ENCODE measurements at regions not wholly inside any gene's neighbourhood (a gene's known extent, or its start where the extent isn't known, plus 50 kb on each side); places are given as distances from the start of the nearest gene placed in this dataset.

DNA sequence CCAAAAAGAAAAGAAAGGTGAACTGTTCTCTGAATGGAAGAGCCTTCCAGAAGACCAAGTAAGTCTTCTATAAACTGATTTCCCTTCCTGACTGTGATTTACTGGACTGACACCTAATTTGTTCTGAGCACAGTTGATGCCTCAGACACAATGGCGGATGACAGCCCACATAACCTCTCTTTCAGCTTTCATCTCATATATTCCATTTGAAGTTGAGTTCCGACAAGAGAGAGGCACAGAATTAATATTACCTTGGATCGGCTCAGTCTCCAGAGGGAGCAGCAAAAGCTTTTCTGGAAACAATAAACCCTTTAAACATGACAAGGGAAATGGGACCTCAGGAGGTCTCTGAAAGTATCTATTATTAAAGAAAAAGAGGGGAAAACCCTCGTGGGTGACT is 638.7 kb upstream of the SETBP1 start:
- H3K36me3 Mint-ChIP-seq (ENCODE audit: unreplicated experiment): no peaks in the 10 kb centered on the region
- peaks cover 5% of the 10 kb centered on the region for H3K4me1 Mint-ChIP-seq (ENCODE audit: low read depth, unreplicated experiment)
- no peaks in the 10 kb centered on the region for H3K9me3 Mint-ChIP-seq (ENCODE audit: unreplicated experiment)
- TF ChIP-seq, protein P1, sequence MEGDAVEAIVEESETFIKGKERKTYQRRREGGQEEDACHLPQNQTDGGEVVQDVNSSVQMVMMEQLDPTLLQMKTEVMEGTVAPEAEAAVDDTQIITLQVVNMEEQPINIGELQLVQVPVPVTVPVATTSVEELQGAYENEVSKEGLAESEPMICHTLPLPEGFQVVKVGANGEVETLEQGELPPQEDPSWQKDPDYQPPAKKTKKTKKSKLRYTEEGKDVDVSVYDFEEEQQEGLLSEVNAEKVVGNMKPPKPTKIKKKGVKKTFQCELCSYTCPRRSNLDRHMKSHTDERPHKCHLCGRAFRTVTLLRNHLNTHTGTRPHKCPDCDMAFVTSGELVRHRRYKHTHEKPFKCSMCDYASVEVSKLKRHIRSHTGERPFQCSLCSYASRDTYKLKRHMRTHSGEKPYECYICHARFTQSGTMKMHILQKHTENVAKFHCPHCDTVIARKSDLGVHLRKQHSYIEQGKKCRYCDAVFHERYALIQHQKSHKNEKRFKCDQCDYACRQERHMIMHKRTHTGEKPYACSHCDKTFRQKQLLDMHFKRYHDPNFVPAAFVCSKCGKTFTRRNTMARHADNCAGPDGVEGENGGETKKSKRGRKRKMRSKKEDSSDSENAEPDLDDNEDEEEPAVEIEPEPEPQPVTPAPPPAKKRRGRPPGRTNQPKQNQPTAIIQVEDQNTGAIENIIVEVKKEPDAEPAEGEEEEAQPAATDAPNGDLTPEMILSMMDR (IDR thresholded peaks at IDR 0.05; ENCODE audit: partially characterized antibody, unreplicated experiment): no peak
- H3K27me3 Mint-ChIP-seq (ENCODE audit: unreplicated experiment): no peaks in the 10 kb centered on the region
- no peak for DNase-seq
- no peak overlapping the region for H3K4me3 Mint-ChIP-seq (ENCODE audit: unreplicated experiment)
- no peak overlapping the region for H3K27ac Mint-ChIP-seq (ENCODE audit: unreplicated experiment)

DNA sequence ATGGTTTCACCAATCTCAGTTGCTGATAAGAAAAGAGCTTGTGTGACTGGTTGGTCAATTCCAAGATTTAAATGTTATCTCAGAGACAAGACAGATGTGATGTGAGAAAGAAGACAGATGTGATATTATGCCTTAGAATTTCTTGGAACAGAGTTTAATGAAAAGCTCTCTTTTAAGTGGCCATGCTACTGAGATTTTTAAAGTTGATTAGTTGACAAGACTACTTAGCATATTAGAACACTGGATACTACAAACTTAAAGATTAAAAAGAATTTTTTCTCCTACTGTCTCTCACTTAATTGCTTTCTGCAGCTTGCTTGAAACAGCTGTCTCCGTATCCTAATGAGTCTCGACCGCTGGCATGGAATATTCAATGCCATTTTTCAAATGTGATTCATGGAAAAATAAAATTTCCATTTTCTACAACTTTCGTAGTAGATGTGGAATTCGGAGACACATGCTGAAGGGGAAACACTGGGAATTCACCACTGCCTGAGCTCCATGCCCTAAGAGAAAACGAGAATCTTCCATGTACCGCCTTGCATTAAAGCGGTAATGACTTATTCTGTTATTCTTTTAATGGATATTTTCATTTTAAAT is 634.2 kb upstream of the SETBP1 start:
- Mint-ChIP-seq H3K4me3 (ENCODE audit: unreplicated experiment) (no peak overlapping the region), H3K4me1 (ENCODE audit: low read depth, unreplicated experiment) (peaks cover 8% of the 10 kb centered on the region)
- TF ChIP-seq, protein P1 (IDR thresholded peaks at IDR 0.05; ENCODE audit: partially characterized antibody, unreplicated experiment): no peak

DNA sequence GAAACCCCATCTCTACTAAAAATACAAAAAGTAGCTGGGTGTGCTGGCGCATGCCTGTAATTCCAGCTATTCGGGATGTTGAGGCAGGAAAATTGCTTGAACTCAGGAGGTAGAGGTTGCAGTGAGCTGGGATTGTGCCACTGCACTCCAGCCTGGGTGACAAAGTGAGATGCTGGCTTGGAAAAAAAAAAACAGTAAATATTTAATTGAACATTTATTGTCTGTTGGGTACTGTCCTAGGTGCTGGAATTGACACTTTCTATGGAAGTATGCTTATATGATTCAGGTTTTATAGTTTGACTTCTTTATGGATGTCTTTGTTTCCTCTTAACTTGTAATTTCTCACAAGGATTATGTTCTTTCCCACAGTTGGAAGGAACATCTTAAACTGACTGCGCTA is 633.1 kb upstream of the SETBP1 start:
- H3K4me3 Mint-ChIP-seq (ENCODE audit: unreplicated experiment): no peak overlapping the region
- no peaks in the 10 kb centered on the region for H3K27me3 Mint-ChIP-seq (ENCODE audit: unreplicated experiment)
- no peak for DNase-seq
- no peak overlapping the region for H3K27ac Mint-ChIP-seq (ENCODE audit: unreplicated experiment)
- H3K9me3 Mint-ChIP-seq (ENCODE audit: unreplicated experiment): no peaks in the 10 kb centered on the region
- peaks cover 6% of the 10 kb centered on the region for H3K4me1 Mint-ChIP-seq (ENCODE audit: low read depth, unreplicated experiment)
- H3K36me3 Mint-ChIP-seq (ENCODE audit: unreplicated experiment): no peaks in the 10 kb centered on the region
- TF ChIP-seq, protein P1 (IDR thresholded peaks at IDR 0.05; ENCODE audit: partially characterized antibody, unreplicated experiment): no peak

More for the DNA sequence above, 634.2 kb upstream of the SETBP1 start:
- DNase-seq: no peak
- no peak overlapping the region for H3K27ac Mint-ChIP-seq (ENCODE audit: unreplicated experiment)
- no peaks in the 10 kb centered on the region for H3K27me3 Mint-ChIP-seq (ENCODE audit: unreplicated experiment)
- no peaks in the 10 kb centered on the region for H3K36me3 Mint-ChIP-seq (ENCODE audit: unreplicated experiment)
- no peaks in the 10 kb centered on the region for H3K9me3 Mint-ChIP-seq (ENCODE audit: unreplicated experiment)

DNA sequence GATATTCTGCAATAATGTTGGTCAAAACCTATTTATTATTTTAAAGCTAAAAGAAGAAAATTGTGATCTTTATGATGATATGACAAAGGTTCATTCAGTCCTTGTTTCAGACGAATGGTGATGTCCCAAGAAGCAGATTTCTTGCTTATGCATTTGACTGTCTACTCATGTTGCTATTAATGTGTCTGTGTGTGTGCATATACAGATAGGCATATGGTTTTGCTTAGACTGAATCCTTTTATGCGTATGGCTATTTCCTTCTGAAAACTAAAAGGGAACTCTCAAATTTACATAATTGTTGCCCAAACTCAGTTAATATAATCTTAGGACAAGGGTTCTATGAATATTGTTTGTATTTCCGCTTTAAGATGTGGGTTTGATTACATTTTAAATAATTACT is 632.3 kb upstream of the SETBP1 start:
- Mint-ChIP-seq H3K4me1 (ENCODE audit: low read depth, unreplicated experiment) (peaks cover 6% of the 10 kb centered on the region), H3K27me3 (ENCODE audit: unreplicated experiment) (no peaks in the 10 kb centered on the region), H3K9me3 (ENCODE audit: unreplicated experiment) (no peaks in the 10 kb centered on the region), H3K4me3 (ENCODE audit: unreplicated experiment) (no peak overlapping the region), H3K27ac (ENCODE audit: unreplicated experiment) (no peak overlapping the region), H3K36me3 (ENCODE audit: unreplicated experiment) (no peaks in the 10 kb centered on the region)
- TF ChIP-seq, protein P1 (IDR thresholded peaks at IDR 0.05; ENCODE audit: partially characterized antibody, unreplicated experiment): no peak
- no peak for DNase-seq

DNA sequence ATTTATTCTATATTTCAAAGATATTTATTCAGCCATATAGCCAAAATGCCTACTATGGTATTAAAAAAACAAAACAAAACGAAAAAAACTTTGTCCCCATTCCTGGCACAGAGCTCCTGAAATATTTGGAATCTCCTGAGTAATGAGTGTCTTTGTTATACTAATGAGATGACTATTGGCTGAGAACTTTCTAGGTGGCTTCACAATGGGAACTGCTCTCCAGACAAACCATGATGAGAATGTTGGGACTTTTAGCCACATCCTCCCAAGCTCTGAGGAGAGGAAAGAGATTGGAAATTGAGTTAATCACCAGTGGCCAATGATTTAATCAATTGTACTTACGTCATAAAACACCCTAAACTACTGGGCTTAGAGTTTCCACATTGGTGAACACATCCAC is 631.8 kb upstream of the SETBP1 start:
- Mint-ChIP-seq H3K27me3 (ENCODE audit: unreplicated experiment) (no peaks in the 10 kb centered on the region), H3K9me3 (ENCODE audit: unreplicated experiment) (no peaks in the 10 kb centered on the region), H3K4me1 (ENCODE audit: low read depth, unreplicated experiment) (peaks cover 6% of the 10 kb centered on the region), H3K27ac (ENCODE audit: unreplicated experiment) (no peak overlapping the region), H3K36me3 (ENCODE audit: unreplicated experiment) (no peaks in the 10 kb centered on the region), H3K4me3 (ENCODE audit: unreplicated experiment) (no peak overlapping the region)
- TF ChIP-seq, protein P1 (IDR thresholded peaks at IDR 0.05; ENCODE audit: partially characterized antibody, unreplicated experiment): no peak
- DNase-seq: no peak

All from glutamatergic neuron (in vitro differentiated cells).